Activated T-cell treated with anti-CD3 and anti-CD28 coated beads, Interleukin-2, amount 50 U/mL, for 24 hours (primary cell): ENCODE measurements at regions not wholly inside any gene's neighbourhood (a gene's known extent, or its start where the extent isn't known, plus 50 kb on each side); places are given as distances from the start of the nearest gene placed in this dataset.
"Not testable (repeated sequence)": the region's sequence is repeated elsewhere in the genome, so short reads cannot be mapped to it uniquely, and the experiment has no call there.

ENCODE experiments used
- DNase-seq: peaks from one replicate; pipeline ENCODE4 v3.0.0-alpha.2; 2020
- H3K27ac Mint-ChIP-seq: 2 replicates; pipeline ENCODE4 v1.8.0; 2020; ENCODE audit warnings: mild to moderate bottlenecking, mixed read lengths
- H3K27me3 Mint-ChIP-seq: 2 replicates; pipeline ENCODE4 v1.8.0; 2020; ENCODE audit warnings: mixed read lengths
- H3K36me3 Mint-ChIP-seq: 2 replicates; pipeline ENCODE4 v1.8.0; 2020; ENCODE audit warnings: low read depth, mixed read lengths
- H3K4me1 Mint-ChIP-seq: 2 replicates; pipeline ENCODE4 v1.8.0; 2020; ENCODE audit warnings: low read depth, mixed read lengths
- H3K4me3 Mint-ChIP-seq: 2 replicates; pipeline ENCODE4 v1.8.0; 2020; ENCODE audit warnings: mild to moderate bottlenecking, moderate library complexity, mixed read lengths
- H3K9me3 Mint-ChIP-seq: 2 replicates; pipeline ENCODE4 v1.8.0; 2020; ENCODE audit warnings: mixed read lengths

DNA sequence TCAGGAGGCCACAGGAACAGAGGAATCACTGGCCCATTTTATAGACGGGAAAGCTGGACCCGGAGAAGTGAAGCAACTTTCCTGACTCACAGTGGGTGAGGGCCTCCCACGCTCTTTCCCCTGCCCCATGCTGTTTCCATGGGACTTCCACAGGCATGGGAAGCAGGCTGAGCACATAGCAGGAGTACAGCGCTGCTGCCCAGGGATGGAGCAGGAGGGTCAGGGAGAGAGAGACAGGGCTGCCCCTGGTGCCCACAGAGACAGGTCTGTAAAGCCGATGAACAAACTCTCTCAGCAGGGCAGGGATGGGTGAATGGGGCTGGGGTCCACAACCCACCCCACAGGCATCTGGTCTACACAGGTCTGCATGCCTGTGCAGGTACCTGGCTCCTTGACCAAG, 128.1 kb upstream of the SMURF2 start:
- H3K27me3 Mint-ChIP-seq, H3K4me3 Mint-ChIP-seq, H3K9me3 Mint-ChIP-seq, H3K27ac Mint-ChIP-seq: not testable (repeated sequence)
- peak; percentile 15 for DNase-seq
- H3K4me1 Mint-ChIP-seq: peaks cover 14% of the 10 kb centered on the region
- peaks cover 45% of the 10 kb centered on the region for H3K36me3 Mint-ChIP-seq

DNA sequence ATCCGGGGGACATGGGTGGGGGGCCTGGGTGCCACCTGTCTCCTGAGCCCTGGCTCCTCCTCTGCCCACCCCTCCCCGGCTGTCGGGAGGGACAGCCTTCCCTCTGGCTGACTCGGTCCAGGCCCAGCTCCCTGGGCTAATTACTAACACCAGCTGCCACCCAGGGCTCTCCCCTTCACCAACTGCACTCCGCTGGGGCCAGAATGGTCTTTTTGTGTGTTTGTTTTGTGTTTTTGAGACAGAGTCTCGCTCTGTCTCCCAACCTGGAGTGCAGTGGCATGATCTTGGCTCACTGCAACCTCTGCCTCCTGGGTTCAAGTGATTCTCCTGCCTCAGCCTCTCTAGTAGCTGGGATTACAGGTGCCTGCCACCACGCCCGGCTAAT, 126.9 kb upstream of the SMURF2 start:
- H3K4me1 Mint-ChIP-seq: peaks cover 14% of the 10 kb centered on the region
- DNase-seq: peak; percentile 17
- not testable (repeated sequence) for H3K4me3 Mint-ChIP-seq, H3K9me3 Mint-ChIP-seq, H3K27me3 Mint-ChIP-seq, H3K27ac Mint-ChIP-seq
- peaks cover 44% of the 10 kb centered on the region for H3K36me3 Mint-ChIP-seq

DNA sequence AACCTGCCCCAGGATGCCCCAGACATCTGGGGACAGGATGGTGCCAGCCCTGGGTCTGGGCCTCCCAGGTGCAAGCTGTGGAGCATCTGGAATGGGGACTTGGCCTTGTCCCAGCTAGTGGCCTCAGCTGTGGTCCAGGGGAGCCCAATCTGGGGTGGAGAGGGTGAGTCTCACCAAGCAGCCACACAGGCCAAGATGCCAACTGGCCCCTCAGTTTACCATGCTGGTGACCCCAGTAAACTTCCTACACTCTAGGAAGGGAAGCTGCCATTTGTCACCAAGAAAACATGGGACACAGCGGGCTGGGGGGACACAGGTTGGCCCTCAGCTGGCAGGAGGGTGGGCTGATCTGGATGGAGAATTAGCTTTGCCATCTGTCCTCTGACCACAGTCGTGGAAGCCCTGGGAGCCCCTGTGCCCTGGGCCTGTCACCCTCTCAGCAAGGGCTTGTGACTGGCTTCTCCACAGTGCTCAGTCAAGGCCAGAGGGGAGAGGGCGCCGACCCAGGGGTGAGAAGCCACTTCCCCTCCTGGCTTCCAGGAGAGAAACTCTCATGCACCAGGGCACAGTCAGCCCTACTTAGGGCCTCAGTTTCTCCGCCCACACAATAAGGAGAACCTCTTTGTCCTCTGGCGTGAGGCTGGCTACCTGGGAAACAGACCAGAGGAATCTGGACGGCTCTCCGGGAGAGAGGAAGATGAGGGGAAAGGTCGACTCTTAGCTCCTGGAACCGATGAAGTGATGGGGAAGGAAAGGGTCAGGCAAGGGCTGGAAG, 126.4 kb upstream of the SMURF2 start:
- peaks cover 47% of the 10 kb centered on the region for H3K36me3 Mint-ChIP-seq
- peaks cover 11% of the 10 kb centered on the region for H3K4me1 Mint-ChIP-seq
- no peak overlapping the region for H3K4me3 Mint-ChIP-seq
- DNase-seq: peak; percentile 11
- no peaks in the 10 kb centered on the region for H3K9me3 Mint-ChIP-seq
- peak overlapping the region; percentile 10 for H3K27ac Mint-ChIP-seq
- no peaks in the 10 kb centered on the region for H3K27me3 Mint-ChIP-seq

DNA sequence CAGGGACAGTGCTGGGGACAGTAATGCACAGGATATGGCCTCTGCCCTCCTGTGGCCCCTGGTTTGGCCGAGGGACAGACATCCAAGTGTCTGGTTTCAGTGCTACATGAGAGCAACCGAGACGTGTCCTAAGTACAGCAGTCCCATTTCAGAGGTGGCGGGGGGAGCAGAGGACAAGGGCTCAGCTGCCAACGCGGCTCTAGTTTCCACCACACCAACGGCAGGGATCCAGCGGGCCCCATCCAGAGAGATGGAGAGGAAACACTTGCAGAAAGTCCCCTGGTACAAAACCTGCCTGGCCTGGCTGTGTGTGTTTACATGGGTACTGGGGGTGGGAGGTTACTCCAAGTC, 125.8 kb upstream of the SMURF2 start:
- Mint-ChIP-seq H3K27ac (peak overlapping the region; percentile 55), H3K9me3 (no peaks in the 10 kb centered on the region), H3K4me3 (no peak overlapping the region), H3K27me3 (no peaks in the 10 kb centered on the region), H3K4me1 (peaks cover 12% of the 10 kb centered on the region), H3K36me3 (peaks cover 49% of the 10 kb centered on the region)
- DNase-seq: peak; percentile 21

DNA sequence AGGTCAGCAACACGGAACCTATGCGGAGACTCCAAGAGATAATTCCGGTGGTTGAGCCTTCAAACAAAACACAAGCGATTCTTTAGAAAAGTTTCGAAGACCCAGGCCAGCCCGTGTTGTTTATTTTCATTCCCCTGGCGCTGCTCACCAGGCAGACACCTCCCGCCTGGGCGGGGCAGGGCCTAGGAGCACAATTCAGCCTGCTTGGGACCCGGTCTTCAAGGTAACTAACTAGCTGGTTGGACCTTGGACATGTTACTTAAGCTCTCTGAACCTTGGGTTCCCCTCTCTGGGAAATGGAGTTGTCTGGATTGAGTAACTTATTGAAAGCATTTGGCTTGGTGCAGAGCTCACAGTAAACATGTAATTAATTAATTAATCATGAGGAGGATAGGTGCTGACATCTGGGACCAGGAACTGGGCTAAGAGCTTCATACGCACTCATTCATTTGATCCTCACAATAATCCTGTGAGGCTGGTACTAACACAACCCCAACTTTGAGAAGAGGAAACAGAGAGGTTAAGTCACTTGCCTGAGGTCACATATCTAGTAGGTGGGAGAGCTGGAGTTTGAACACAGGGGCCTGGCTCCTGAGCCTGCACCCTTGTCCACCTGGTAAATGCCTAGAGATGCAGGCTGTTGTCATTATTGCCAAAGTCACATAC, 125.3 kb upstream of the SMURF2 start:
- Mint-ChIP-seq H3K27me3 (no peaks in the 10 kb centered on the region), H3K27ac (peak overlapping the region; percentile 55), H3K9me3 (no peaks in the 10 kb centered on the region), H3K4me3 (no peak overlapping the region), H3K36me3 (peaks cover 46% of the 10 kb centered on the region), H3K4me1 (peaks cover 13% of the 10 kb centered on the region)
- peak; percentile 6 for DNase-seq

DNA sequence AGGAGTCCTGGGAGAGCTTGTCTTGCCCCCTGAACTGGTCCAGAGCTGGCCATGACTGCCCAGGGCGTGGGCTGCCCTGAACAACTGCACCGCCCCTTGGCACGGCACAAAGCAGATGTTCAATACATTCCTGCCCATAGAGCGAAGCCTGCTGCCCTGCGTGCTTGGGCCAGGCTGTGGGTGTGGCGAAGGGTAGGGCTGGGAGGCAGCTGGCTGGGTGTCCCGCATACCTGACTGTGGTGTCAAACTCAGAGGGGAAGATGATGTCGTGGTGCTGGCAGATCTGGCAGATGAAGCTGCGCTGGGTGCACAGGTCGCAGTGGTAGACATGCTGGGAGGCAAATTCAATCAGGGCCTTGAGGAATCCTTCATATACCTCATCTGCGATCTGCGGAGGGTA, 124.2 kb upstream of the SMURF2 start:
- no peak overlapping the region for H3K27ac Mint-ChIP-seq
- no peaks in the 10 kb centered on the region for H3K9me3 Mint-ChIP-seq
- no peak overlapping the region for H3K4me3 Mint-ChIP-seq
- peaks cover 41% of the 10 kb centered on the region for H3K36me3 Mint-ChIP-seq
- H3K4me1 Mint-ChIP-seq: peaks cover 16% of the 10 kb centered on the region
- peak; percentile 26 for DNase-seq
- H3K27me3 Mint-ChIP-seq: no peaks in the 10 kb centered on the region

DNA sequence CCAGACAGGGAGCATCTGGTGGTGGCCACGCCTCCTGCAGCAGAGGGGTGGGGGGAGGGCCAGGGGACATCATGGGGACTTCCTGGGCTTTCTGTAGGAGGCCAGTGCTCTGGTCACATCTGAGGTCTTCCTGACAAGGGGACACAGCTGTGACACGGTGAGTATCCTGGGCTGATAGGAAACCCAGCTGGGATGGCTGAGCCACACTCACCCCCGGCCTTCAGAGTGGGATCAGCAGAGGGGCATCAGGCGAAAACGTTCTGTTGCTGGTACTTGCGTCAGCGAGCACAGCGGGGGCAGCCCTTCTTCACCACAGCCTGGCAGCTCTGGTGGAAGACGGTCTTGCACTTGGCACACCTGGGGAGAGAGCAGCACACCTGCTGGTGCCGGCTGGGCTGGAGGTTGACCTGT, 122.9 kb upstream of the SMURF2 start:
- peaks cover 20% of the 10 kb centered on the region for H3K4me1 Mint-ChIP-seq
- H3K36me3 Mint-ChIP-seq: peaks cover 39% of the 10 kb centered on the region
- peak; percentile 25 for DNase-seq
- peaks cover under 1% of the 10 kb centered on the region for H3K27me3 Mint-ChIP-seq
- H3K27ac Mint-ChIP-seq: no peak overlapping the region
- H3K4me3 Mint-ChIP-seq: no peak overlapping the region
- no peaks in the 10 kb centered on the region for H3K9me3 Mint-ChIP-seq

DNA sequence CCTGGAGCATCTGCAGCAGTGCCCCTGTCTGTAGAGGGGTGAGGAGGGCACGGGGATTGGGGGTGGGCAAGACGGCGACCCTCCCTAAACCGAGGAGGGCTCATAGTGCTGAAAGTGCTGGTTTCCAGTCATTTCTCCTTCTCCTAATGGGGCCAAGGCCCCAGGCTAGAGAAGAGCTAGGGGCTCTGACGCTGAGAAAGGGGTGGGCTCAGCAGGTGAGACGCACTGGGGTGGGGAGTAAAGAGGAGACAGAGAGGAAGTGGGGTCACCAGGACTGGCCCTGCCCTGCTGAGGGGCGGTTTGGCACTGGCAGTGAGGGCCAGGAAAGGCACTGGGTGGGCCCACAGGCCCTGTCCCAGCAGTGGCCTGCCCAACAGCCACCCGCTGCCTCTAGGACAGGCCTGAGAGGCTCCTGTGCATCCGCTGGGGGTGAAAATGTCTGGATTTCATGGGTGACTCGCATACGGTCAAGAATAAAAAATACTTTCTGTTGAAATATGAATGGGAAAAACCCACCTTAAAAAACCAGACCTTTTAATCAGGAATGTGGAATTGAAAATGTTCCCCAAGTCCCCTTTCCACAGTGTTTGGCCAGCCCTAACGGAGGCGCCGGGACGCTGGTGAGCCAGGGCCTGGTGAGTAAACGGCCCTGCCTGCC, 122.4 kb upstream of the SMURF2 start:
- Mint-ChIP-seq H3K27ac (no peak overlapping the region), H3K9me3 (no peaks in the 10 kb centered on the region), H3K4me3 (no peak overlapping the region), H3K36me3 (peaks cover 39% of the 10 kb centered on the region), H3K27me3 (peaks cover 5% of the 10 kb centered on the region), H3K4me1 (peaks cover 24% of the 10 kb centered on the region)
- DNase-seq: peak; percentile 24

DNA sequence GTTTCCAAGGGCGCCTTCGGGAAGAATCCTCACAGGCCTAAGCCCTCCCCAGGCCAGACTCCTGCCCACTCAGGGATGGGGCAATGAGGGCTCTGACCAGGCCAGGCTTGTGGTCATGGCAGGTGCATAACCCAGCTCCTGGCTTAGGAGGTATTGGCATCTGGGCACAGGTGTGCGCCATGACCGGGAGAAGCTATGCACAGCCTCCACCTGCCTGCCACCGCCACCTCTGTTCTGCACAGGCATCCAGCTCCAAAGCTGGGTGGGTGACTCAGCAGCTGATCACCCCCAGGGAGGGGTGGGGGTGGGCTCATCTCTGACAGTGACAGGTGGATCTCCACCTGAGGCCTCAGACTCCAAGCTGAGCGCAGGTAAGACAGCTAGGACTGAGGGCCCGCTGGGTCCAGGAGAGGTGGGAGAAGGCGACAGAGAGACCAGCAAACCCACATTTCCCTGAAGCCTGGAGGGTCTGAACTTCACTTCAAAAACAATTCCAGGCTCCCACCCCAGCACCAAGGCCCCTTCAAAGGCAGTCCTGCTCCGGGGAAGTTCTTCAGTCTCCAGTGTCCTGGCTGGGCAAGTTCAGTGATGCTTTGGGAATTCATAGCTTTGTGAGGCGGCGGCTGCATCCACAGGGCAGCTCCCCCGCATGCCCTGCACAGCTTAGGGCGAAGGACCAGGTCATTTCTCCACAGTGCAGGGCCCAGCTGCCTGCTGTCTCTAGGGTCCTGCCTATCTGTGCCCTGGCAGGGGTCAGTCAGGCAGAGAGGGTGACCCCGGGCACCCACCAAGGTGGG, 121.6 kb upstream of the SMURF2 start:
- peak; percentile 28 for DNase-seq
- Mint-ChIP-seq H3K27ac (no peak overlapping the region), H3K36me3 (peaks cover 39% of the 10 kb centered on the region), H3K4me1 (peaks cover 29% of the 10 kb centered on the region), H3K27me3 (peaks cover 9% of the 10 kb centered on the region), H3K4me3 (no peak overlapping the region), H3K9me3 (no peaks in the 10 kb centered on the region)

DNA sequence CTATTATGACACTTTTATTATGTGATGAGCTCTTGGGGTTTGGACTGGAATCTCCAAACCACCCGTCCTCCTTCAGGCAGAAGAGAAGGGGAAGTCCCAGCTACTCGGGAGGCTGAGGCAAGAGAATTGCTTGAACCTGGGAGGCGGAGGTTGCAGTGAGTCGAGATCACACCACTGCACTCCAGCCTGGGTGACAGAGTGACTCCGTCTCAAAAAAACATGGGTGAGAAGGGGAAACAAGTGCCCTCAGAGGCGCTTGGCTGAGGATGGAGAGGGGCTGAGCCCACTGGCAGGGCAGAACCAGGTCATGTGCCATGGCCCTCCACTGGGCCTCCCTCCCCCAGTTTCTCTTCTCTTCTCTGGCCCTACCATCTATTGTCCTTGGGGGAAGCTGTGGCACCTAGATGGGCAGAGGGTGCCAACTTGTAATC, 120.9 kb upstream of the SMURF2 start:
- H3K27ac Mint-ChIP-seq: no peak overlapping the region
- H3K4me3 Mint-ChIP-seq: no peak overlapping the region
- H3K27me3 Mint-ChIP-seq: peaks cover 12% of the 10 kb centered on the region
- H3K4me1 Mint-ChIP-seq: peaks cover 29% of the 10 kb centered on the region
- H3K36me3 Mint-ChIP-seq: peaks cover 39% of the 10 kb centered on the region
- peak; percentile 31 for DNase-seq
- H3K9me3 Mint-ChIP-seq: no peaks in the 10 kb centered on the region

DNA sequence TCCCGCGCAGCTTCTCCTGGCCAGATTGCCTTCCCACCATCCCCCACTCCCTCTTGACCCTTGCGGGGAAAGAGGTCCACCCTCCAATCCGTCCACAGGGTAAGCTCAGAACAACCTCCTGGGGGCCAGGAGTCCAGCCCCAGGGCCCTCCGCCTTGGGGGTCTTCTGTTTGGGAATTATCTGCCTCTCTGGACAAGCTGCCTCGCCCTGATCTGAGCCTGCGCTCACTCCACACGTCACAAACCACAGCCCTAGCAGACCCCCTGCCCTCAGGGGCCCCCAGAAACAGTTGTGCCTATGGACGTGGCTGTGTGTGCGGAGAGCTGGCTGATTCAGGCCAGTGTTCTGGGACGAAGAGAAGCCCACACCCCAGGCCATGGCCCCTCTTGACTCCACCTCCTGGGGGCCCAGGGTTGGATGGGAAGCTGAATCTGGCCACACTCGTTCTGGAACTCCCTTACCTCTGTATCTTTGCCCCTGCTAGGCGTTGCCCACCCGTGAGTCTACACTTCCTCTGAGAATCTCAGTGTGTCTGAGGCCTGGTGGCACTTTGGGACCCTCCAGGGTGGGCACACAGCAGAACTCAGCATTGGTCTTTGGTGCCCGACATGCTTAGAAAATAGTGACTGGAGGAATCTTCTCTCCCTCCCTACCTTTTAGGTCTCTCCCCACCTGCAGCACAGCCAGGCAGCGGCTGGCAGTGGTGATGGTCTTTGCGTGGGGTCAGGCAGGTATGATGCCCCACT, 119.9 kb upstream of the SMURF2 start:
- H3K4me1 Mint-ChIP-seq: peaks cover 39% of the 10 kb centered on the region
- peak overlapping the region; percentile 27 for H3K4me3 Mint-ChIP-seq
- peaks cover 22% of the 10 kb centered on the region for H3K27me3 Mint-ChIP-seq
- peak overlapping the region; percentile 19 for H3K27ac Mint-ChIP-seq
- no peaks in the 10 kb centered on the region for H3K9me3 Mint-ChIP-seq
- peak; percentile 37 for DNase-seq
- peaks cover 32% of the 10 kb centered on the region for H3K36me3 Mint-ChIP-seq

DNA sequence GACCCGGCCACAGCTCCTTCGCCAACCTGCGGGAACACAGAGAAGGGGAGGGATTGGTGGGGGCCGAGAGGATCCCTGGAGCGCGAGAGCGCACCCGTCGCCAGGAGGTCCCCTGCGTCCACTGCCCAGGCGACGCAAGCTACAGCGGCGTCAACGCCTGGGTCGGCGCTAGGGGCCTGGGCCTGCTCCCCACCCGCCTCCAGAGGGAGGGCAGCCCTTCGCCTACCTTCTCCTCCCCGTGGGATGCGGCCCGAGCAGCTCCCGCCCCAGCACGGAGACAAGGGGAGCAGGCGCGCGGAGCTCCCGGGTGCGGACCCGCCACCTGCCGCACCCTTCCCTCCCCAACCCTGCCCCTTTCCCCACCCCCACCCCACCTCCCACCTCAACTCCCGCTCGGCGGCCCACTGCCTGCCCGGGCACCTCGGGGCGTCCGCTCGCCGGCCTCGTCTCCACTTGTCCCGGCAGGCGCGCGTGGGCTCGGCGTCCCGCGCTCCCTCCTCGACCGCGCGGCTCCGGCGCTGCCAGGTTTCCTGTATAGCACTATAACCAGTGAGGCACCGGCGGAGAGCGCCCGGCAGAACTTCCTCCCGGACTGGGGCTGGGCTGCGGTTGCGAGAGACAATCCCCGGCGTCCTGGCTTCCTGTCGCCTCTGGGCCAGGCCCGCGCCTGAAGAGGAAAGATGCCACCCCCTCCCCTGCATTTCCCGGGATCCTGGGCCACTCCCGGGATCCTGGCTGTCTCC, 119.1 kb upstream of the SMURF2 start:
- Mint-ChIP-seq H3K4me3 (peak overlapping the region; percentile 72), H3K27me3 (peaks cover 24% of the 10 kb centered on the region), H3K4me1 (peaks cover 43% of the 10 kb centered on the region), H3K36me3 (peaks cover 26% of the 10 kb centered on the region), H3K9me3 (no peaks in the 10 kb centered on the region), H3K27ac (no peak overlapping the region)
- peak; percentile 66 for DNase-seq
